ENCODE measurements at regions not wholly inside any gene's neighbourhood (a gene's known extent, or its start where the extent isn't known, plus 50 kb on each side); places are given as distances from the start of the nearest gene placed in this dataset.

- no peaks in the 10 kb centered on the region for H3K4me1 ChIP-seq
- no peaks in the 10 kb centered on the region for H3K27me3 ChIP-seq
- no peak overlapping the region for H3K9ac ChIP-seq
- H3K9me3 ChIP-seq = no peaks in the 10 kb centered on the region
- no peak overlapping the region for H3K4me3 ChIP-seq
- H3K27ac ChIP-seq = no peak overlapping the region
- no peak overlapping the region for H3K4me2 ChIP-seq
- H3K36me3 ChIP-seq = no peaks in the 10 kb centered on the region
- TF ChIP-seq Cebpa-rat (IDR thresholded peaks at IDR 0.05) = no peak
- no peaks in the 10 kb centered on the region for H4K20me1 ChIP-seq
Measured at GRCh38 chr13:67318860-67319259, 88.7 kb upstream of the PCDH9 start.

- Histone ChIP-seq H3K27ac (no peak overlapping the region), H4K20me1 (no peaks in the 10 kb centered on the region), H3K4me1 (no peaks in the 10 kb centered on the region), H3K9ac (no peak overlapping the region), H3K4me2 (no peak overlapping the region), H3K4me3 (no peak overlapping the region), H3K27me3 (no peaks in the 10 kb centered on the region), H3K9me3 (no peaks in the 10 kb centered on the region), H3K36me3 (no peaks in the 10 kb centered on the region)
- TF ChIP-seq Cebpa-rat (IDR thresholded peaks at IDR 0.05) = no peak
Measured at GRCh38 chr13:67318398-67318797, 88.3 kb upstream of the PCDH9 start.

GRCh38 chr13:67314405-67314804, 84.3 kb upstream of the PCDH9 start:
- no peak for TF ChIP-seq Cebpa-rat (IDR thresholded peaks at IDR 0.05)

DNA sequence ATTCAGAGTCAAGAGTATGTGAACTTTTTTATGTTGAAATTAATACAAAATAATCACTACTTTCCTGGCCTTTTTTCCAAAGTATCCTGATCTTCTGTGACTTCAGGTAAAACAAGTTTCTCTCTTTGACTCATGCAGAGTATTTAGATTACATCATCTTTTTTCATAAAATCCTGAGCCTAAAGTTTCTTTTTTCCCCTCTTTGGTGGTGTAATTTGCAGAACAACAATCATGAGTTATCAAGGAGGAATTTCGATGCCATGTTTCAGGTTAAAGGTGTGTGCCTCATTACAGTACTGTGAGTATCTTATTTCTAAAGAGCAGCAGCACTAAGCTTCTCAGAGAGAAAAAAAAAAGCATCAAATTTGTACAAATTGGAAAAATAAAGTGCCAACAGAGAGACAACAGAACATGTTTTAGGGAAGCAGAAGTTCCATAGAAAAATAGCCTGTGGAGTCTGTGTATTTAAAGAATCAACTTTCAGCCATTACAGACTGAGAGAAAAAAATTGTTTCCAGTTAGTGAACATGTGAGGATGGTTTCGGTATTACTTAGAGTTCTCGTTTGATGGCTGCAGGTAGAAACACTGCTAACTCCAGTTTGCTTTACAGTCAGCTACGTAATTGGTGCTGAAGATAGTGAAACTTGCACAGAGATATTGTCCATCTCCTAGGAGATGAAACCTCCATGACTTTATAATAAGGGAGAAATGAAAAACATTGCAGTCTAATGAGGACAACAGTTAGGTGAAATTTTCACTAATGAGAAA, 78.1 kb upstream of the PCDH9 start:
- TF ChIP-seq Cebpa-rat (IDR thresholded peaks at IDR 0.05) = no peak
- H3K9me3 ChIP-seq = peaks cover 16% of the 10 kb centered on the region
- no peak overlapping the region for H3K4me3 ChIP-seq
- H3K4me1 ChIP-seq = peaks cover 21% of the 10 kb centered on the region
- H4K20me1 ChIP-seq = no peaks in the 10 kb centered on the region
- no peak overlapping the region for H3K9ac ChIP-seq
- no peak overlapping the region for H3K4me2 ChIP-seq
- H3K27me3 ChIP-seq = no peaks in the 10 kb centered on the region
- H3K36me3 ChIP-seq = no peaks in the 10 kb centered on the region
- no peak overlapping the region for H3K27ac ChIP-seq

More at GRCh38 chr13:67314405-67314804, 84.3 kb upstream of the PCDH9 start:
- Histone ChIP-seq H3K36me3 (no peaks in the 10 kb centered on the region), H3K4me2 (no peak overlapping the region), H3K9ac (no peak overlapping the region), H3K4me3 (no peak overlapping the region), H3K27me3 (no peaks in the 10 kb centered on the region), H3K9me3 (no peaks in the 10 kb centered on the region), H3K27ac (no peak overlapping the region), H3K4me1 (no peaks in the 10 kb centered on the region), H4K20me1 (no peaks in the 10 kb centered on the region)

DNA sequence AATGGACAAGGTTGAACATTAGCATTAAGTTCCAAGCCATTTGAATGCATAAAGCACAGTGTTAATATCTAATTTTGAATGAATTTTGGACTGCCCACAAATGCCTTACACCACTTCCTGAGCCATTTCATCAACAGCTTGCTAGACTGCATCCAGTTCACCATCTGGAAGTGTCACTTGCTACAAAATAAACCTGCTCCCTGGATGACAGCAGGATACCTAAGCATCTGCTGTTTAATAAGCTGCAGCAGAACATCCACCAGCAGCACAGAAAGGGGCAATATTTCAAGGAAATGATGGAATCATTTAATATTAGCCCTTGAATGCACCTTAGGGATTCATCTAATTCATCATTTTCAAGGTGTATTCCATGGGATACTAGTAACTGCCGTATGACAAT, 76.6 kb upstream of the PCDH9 start:
- no peak for TF ChIP-seq Cebpa-rat (IDR thresholded peaks at IDR 0.05)

GRCh38 chr13:67303661-67304333, 73.7 kb upstream of the PCDH9 start:
- peaks cover 21% of the 10 kb centered on the region for H3K4me1 ChIP-seq
- no peak overlapping the region for H3K4me3 ChIP-seq
- peaks cover 16% of the 10 kb centered on the region for H3K9me3 ChIP-seq
- no peaks in the 10 kb centered on the region for H3K36me3 ChIP-seq
- H3K4me2 ChIP-seq = no peak overlapping the region
- H3K27ac ChIP-seq = no peak overlapping the region
- TF ChIP-seq Cebpa-rat (IDR thresholded peaks at IDR 0.05) = no peak
- H3K9ac ChIP-seq = no peak overlapping the region
- no peaks in the 10 kb centered on the region for H4K20me1 ChIP-seq
- H3K27me3 ChIP-seq = no peaks in the 10 kb centered on the region

More for the DNA sequence above, 76.6 kb upstream of the PCDH9 start:
- H3K27ac ChIP-seq = no peak overlapping the region
- H3K4me2 ChIP-seq = peak overlapping the region; percentile 47
- peaks cover 21% of the 10 kb centered on the region for H3K4me1 ChIP-seq
- no peak overlapping the region for H3K9ac ChIP-seq
- peaks cover 16% of the 10 kb centered on the region for H3K9me3 ChIP-seq
- H3K4me3 ChIP-seq = no peak overlapping the region
- no peaks in the 10 kb centered on the region for H3K27me3 ChIP-seq
- H3K36me3 ChIP-seq = no peaks in the 10 kb centered on the region
- H4K20me1 ChIP-seq = no peaks in the 10 kb centered on the region

DNA sequence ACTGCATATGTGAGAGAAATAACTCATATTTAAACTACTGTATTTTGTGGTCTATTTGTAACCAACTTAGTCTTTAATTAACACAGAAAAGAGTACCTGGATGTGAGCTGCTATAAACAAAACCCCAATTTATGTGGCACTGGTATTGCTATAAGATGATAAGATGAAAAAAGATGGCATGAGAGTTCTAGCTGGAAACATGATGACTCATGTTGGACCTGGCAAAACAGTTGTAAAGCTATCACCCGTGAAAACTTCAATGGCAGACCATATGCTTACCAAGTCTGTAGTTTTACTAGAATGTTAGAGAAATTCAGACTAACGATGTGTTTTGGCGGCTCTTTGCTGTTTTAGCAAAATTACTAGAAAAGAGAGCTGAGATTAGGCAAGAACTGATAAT, 69.6 kb upstream of the PCDH9 start:
- Histone ChIP-seq H3K9me3 (peaks cover 10% of the 10 kb centered on the region), H3K27me3 (no peaks in the 10 kb centered on the region), H3K4me1 (no peaks in the 10 kb centered on the region), H3K4me3 (no peak overlapping the region), H3K36me3 (no peaks in the 10 kb centered on the region), H3K4me2 (no peak overlapping the region), H3K27ac (no peak overlapping the region), H3K9ac (no peak overlapping the region), H4K20me1 (no peaks in the 10 kb centered on the region)
- no peak for TF ChIP-seq Cebpa-rat (IDR thresholded peaks at IDR 0.05)

- Histone ChIP-seq H3K4me1 (no peaks in the 10 kb centered on the region), H3K4me3 (no peak overlapping the region), H3K4me2 (no peak overlapping the region), H3K27ac (no peak overlapping the region), H3K27me3 (no peaks in the 10 kb centered on the region), H3K9me3 (peaks cover 4% of the 10 kb centered on the region; the same call in 1 of the 2 replicates), H3K36me3 (no peaks in the 10 kb centered on the region), H4K20me1 (no peaks in the 10 kb centered on the region), H3K9ac (no peak overlapping the region)
- TF ChIP-seq Cebpa-rat (IDR thresholded peaks at IDR 0.05) = no peak
Measured at GRCh38 chr13:67299072-67299635, 69.0 kb upstream of the PCDH9 start.

GRCh38 chr13:67298297-67298696, 68.2 kb upstream of the PCDH9 start:
- Histone ChIP-seq H3K9ac (no peak overlapping the region), H3K4me3 (no peak overlapping the region), H3K27me3 (no peaks in the 10 kb centered on the region), H3K4me2 (no peak overlapping the region), H3K36me3 (no peaks in the 10 kb centered on the region), H3K9me3 (no peaks in the 10 kb centered on the region), H3K4me1 (no peaks in the 10 kb centered on the region), H3K27ac (no peak overlapping the region), H4K20me1 (no peaks in the 10 kb centered on the region)
- no peak for TF ChIP-seq Cebpa-rat (IDR thresholded peaks at IDR 0.05)

- TF ChIP-seq Cebpa-rat (IDR thresholded peaks at IDR 0.05) = no peak
- Histone ChIP-seq H3K4me1 (peaks cover 4% of the 10 kb centered on the region; the same call in 1 of the 2 replicates), H3K27ac (no peak overlapping the region)
Measured at GRCh38 chr13:67296511-67296910, 66.4 kb upstream of the PCDH9 start.

More at GRCh38 chr13:67296511-67296910, 66.4 kb upstream of the PCDH9 start:
- Histone ChIP-seq H3K27me3 (no peaks in the 10 kb centered on the region), H3K4me3 (no peak overlapping the region), H4K20me1 (no peaks in the 10 kb centered on the region), H3K4me2 (no peak overlapping the region), H3K9me3 (no peaks in the 10 kb centered on the region), H3K36me3 (no peaks in the 10 kb centered on the region), H3K9ac (no peak overlapping the region)
